Epithelial cell of esophagus (primary cell): ENCODE measurements at regions not wholly inside any gene's neighbourhood (a gene's known extent, or its start where the extent isn't known, plus 50 kb on each side); places are given as distances from the start of the nearest gene placed in this dataset.

Source experiments
- DNase-seq: peaks from one replicate; pipeline ENCODE4 v3.0.0; 2010; ENCODE audit warnings: low read depth
- H3K4me3 ChIP-seq: 2 replicates; pipeline ENCODE4 v1.5.1; 2011; ENCODE audit warnings: mild to moderate bottlenecking, low read length, control low read depth
- TF ChIP-seq, protein P1 (sequence below): IDR thresholded peaks from 2 replicates; pipeline ENCODE4 v1.5.1; 2011; ENCODE audit warnings: low read depth, mild to moderate bottlenecking, low read length, control low read depth, inconsistent platforms; ENCODE audit not compliant: insufficient read depth; ENCODE audit errors: missing control alignments

DNA sequence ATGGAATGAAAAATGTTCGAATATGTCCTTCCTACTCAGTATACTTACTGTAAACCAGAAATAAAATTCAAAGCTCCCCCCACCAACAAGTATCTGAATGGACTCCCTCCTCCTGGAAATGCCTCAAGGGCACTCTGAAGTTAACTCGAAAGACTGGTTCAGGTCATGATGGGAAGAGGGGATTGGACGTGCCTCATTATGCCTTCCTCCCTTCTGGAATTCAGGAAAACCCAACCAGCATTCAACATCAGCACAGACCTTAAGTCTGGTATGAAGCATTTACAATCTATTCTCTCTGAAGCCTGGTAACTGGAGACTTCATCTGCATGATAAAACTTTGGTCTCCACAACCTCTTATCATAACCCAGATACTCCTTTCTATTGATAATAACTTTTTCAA is 428.3 kb upstream of the RAG2 start:
- DNase-seq = no peak

DNA sequence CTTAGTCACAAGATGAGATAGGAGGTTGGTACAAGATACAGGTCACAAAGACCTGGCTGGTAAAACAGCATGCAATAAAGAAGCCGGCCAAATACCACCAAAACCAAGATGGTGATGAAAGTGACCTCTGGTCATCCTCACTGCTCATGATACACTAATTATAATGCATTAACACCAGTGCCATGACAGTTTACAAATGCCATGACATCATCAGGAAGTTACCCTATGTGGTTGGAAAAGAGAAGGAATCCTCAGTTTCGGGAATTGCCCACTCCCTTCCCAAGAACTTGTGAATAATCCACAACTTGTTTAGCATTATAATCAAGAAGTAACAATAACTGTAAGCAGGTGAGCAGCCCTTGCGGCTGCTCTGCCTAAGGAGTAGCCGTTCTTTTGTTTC is 408.5 kb upstream of the RAG2 start:
- TF ChIP-seq, protein P1, sequence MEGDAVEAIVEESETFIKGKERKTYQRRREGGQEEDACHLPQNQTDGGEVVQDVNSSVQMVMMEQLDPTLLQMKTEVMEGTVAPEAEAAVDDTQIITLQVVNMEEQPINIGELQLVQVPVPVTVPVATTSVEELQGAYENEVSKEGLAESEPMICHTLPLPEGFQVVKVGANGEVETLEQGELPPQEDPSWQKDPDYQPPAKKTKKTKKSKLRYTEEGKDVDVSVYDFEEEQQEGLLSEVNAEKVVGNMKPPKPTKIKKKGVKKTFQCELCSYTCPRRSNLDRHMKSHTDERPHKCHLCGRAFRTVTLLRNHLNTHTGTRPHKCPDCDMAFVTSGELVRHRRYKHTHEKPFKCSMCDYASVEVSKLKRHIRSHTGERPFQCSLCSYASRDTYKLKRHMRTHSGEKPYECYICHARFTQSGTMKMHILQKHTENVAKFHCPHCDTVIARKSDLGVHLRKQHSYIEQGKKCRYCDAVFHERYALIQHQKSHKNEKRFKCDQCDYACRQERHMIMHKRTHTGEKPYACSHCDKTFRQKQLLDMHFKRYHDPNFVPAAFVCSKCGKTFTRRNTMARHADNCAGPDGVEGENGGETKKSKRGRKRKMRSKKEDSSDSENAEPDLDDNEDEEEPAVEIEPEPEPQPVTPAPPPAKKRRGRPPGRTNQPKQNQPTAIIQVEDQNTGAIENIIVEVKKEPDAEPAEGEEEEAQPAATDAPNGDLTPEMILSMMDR = no peak
- DNase-seq = no peak
- H3K4me3 ChIP-seq = no peak overlapping the region

More for the DNA sequence above, 428.3 kb upstream of the RAG2 start:
- TF ChIP-seq, protein P1 = no peak
- no peak overlapping the region for H3K4me3 ChIP-seq

DNA sequence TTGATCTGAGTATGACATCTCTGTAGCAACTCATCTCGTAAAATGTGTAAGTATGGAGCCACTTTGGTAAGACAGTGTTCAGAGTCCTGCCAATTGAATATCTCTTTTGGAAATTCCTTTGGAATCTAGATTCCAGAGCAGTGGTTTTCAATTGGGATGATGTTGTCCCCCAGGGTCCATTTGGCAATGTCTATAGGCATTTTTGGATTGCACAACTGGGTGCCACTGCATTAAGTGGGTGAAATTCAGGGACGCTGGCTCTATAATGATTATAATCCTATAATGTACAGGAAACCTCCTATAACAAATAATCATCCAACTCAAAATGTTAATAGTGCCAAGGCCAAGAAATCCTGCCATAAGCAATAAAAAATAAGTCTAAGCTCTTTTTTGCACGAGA is 404.8 kb upstream of the RAG2 start:
- no peak overlapping the region for H3K4me3 ChIP-seq
- no peak for DNase-seq
- TF ChIP-seq, protein P1 = no peak

DNA sequence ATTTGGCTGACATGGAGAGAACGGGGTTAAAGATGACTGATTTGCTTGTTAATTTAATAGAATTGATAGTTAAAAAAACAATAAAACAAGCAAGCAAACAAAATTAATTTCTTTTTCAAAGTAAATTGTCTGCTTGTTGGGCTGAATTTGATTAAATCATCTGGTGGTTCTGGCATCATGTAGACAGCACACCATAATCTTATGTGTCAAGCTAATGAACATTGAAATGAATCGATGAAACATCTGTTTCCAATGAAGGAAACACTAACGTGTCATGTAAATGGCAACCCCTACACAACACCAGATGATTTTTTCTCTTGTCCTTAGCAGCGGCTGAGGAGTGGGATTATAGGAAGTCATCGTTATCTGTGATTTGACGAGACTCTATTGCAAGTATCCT is 399.6 kb upstream of the RAG2 start:
- TF ChIP-seq, protein P1 = no peak
- no peak for DNase-seq
- H3K4me3 ChIP-seq = no peak overlapping the region

DNA sequence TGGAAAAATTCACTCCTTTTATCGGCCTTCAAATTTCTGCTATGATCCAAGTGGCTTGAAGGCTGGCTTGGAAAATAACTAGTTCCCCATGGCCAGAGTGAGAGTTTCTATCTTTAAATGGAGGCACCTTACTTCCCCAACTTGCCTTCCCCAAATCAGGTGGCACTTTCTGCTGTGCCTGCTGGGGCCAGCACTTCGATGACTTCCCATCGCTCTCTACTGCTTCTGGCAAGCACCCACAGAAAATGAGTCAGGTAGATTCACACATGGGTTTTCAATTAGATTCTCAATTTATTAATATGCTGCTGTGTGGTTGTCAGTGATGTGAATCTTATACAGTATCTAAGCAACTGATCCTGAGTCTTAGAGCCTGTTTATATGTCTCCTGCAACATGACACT is 398.8 kb upstream of the RAG2 start:
- no peak overlapping the region for H3K4me3 ChIP-seq
- DNase-seq = no peak
- TF ChIP-seq, protein P1 = no peak

DNA sequence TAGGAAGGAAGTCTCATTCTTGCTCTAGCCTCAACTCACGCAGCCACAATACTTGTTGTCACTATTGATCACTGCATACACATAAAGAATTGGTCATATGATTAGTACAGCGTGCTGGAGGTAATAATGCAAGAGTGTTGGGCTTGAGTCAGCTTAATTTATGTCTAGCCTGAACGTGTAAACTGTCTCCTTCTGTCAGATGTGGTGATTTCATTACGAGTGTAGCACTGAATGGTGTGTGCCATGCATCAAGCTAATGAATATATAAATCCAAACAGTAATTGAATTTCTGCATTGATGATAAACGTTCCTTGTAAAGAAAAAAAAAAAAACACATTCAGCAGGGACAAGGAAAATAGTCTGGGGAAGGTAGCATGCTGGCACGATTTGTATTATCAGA is 396.2 kb upstream of the RAG2 start:
- no peak overlapping the region for H3K4me3 ChIP-seq
- TF ChIP-seq, protein P1 = no peak
- no peak for DNase-seq

DNA sequence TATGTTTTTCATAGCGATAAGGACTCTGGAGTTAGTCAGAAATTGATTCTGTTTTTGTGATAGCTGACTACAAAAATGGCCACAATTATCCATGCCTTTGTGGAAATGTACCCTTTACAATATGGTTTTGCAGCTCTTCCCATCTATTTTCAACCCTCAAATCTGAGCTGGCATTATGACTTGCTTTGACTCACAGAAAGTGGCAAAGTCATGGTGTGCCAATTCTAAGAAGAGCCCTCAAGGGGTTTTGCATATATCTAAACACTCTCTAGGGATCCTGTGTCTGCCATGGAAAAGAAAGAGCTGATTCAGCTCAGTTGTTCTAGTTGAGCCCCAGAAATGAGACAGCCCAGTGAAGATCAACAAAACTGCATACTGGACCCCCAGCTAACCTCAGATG is 390.5 kb upstream of the RAG2 start:
- no peak overlapping the region for H3K4me3 ChIP-seq
- TF ChIP-seq, protein P1 = no peak
- DNase-seq = no peak
